ENCODE measurements at regions not wholly inside any gene's neighbourhood (a gene's known extent, or its start where the extent isn't known, plus 50 kb on each side); places are given as distances from the start of the nearest gene placed in this dataset.

DNA sequence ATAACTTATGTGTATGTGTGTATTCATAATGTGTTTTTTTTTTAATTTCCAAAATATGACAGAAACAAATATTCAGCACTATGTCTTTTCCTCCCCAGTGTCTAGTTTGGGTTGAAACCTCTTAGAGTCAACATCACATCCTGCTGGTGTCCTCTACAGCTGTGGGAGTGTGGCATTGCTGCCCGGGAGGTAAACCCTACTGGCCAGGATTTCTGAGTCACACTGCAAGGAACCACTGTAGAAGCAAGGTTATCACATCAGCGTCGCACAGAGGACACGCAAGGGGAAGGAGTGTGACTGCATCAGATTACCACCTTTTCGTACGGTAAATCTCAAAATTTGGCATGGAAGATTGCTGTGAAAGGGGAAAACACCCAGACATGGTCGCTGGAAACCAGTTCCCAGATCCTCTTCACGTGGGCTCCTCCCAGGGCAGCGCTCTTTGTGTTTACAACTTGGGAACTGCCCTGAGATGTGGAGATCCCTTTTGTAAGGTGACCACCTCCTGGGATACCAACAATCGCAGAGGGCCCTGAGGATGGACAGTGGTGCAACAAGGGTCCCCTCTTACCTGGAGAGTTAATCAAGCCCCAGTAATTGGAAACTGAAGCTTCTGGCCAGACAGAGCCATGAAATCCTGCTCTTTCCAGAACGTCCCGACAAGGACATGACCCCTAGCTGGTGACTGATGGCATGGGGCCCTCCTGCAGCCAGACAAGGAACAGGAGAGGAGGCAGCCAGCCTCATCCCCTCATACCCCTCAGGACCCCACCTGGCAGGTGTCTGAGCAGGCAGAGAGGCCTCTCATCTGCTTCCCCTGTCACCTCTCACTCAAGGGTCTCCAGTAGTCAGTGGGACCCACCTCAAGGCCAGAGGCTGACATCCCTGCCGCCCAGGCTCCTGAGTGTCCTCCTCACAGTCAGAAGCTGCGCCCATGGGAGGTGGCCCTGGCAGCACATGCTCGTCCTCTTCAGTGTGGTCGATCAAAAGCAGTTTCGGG is 194.7 kb downstream of the MED10 start:
- TF ChIP-seq, protein P1, sequence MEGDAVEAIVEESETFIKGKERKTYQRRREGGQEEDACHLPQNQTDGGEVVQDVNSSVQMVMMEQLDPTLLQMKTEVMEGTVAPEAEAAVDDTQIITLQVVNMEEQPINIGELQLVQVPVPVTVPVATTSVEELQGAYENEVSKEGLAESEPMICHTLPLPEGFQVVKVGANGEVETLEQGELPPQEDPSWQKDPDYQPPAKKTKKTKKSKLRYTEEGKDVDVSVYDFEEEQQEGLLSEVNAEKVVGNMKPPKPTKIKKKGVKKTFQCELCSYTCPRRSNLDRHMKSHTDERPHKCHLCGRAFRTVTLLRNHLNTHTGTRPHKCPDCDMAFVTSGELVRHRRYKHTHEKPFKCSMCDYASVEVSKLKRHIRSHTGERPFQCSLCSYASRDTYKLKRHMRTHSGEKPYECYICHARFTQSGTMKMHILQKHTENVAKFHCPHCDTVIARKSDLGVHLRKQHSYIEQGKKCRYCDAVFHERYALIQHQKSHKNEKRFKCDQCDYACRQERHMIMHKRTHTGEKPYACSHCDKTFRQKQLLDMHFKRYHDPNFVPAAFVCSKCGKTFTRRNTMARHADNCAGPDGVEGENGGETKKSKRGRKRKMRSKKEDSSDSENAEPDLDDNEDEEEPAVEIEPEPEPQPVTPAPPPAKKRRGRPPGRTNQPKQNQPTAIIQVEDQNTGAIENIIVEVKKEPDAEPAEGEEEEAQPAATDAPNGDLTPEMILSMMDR (IDR thresholded peaks at IDR 0.05): no peak
- TF ChIP-seq POLR2A (IDR thresholded peaks at IDR 0.05): no peak

Data from thyroid gland (tissue), 4 donors.